PFSK-1 (cell line): ENCODE measurements at regions not wholly inside any gene's neighbourhood (a gene's known extent, or its start where the extent isn't known, plus 50 kb on each side); places are given as distances from the start of the nearest gene placed in this dataset.

ENCODE experiments used
- FOXP2 ChIP-seq: optimal IDR thresholded peaks from 2 replicates; pipeline ENCODE3; 2011; ENCODE audit warnings: borderline replicate concordance, control low read depth, inconsistent platforms; ENCODE audit not compliant: insufficient read depth; ENCODE audit errors: extremely low read length, extremely low read depth
- POLR2AphosphoS5 ChIP-seq: IDR thresholded peaks from 2 replicates; pipeline ENCODE4 v1.6.1; 2012; ENCODE audit warnings: low read depth, mild to moderate bottlenecking, control low read depth, low read length, moderate library complexity
- REST ChIP-seq, 2 experiments: IDR thresholded peaks; 2 replicates each; pipeline versions ENCODE4 v1.6.1 to v1.8.0; 2011 to 2012; ENCODE audit warnings: low read depth in 2 of 2, low read length in 2 of 2, control low read depth in 1 of 2, inconsistent platforms in 1 of 2, mild to moderate bottlenecking in 1 of 2, moderate library complexity in 1 of 2; ENCODE audit not compliant: insufficient read depth in 1 of 2
- SIN3A ChIP-seq: IDR thresholded peaks from 2 replicates; pipeline ENCODE4 v1.6.1; 2012; ENCODE audit warnings: mild to moderate bottlenecking, low read length, moderate library complexity, borderline replicate concordance; ENCODE audit not compliant: insufficient read depth
- TAF1 ChIP-seq: IDR thresholded peaks from 2 replicates; pipeline ENCODE4 v1.6.1; 2012; ENCODE audit warnings: low read length, control low read depth, borderline replicate concordance; ENCODE audit not compliant: insufficient read depth

- TF ChIP-seq FOXP2 = no peak
- TF ChIP-seq REST (IDR thresholded peaks at IDR 0.05; ENCODE audit: insufficient read depth in 1 of 2, low read depth in 2 of 2, low read length in 2 of 2) = no peak
- TF ChIP-seq SIN3A = no peak
- no peak for TF ChIP-seq TAF1
- no peak for TF ChIP-seq POLR2AphosphoS5
These were observed 131.3 kb upstream of the ZEB1 start for GRCh38 chr10:31187607-31188210.

GRCh38 chr10:31188792-31189406, 130.1 kb upstream of the ZEB1 start:
- no peak for TF ChIP-seq REST (IDR thresholded peaks at IDR 0.05; ENCODE audit: insufficient read depth in 1 of 2, low read depth in 2 of 2, low read length in 2 of 2)
- no peak for TF ChIP-seq SIN3A
- no peak for TF ChIP-seq POLR2AphosphoS5
- no peak for TF ChIP-seq TAF1
- TF ChIP-seq FOXP2 = no peak

GRCh38 chr10:31190488-31190887, 128.5 kb upstream of the ZEB1 start:
- TF ChIP-seq REST (IDR thresholded peaks at IDR 0.05; ENCODE audit: insufficient read depth in 1 of 2, low read depth in 2 of 2, low read length in 2 of 2) (no peak), TAF1 (no peak), POLR2AphosphoS5 (no peak), FOXP2 (no peak), SIN3A (no peak)

- no peak for TF ChIP-seq SIN3A
These were observed 126.5 kb upstream of the ZEB1 start for GRCh38 chr10:31192475-31192874.

GRCh38 chr10:31194986-31195385, 124.0 kb upstream of the ZEB1 start:
- TF ChIP-seq FOXP2 (peak; percentile 51), SIN3A (no peak), TAF1 (no peak), POLR2AphosphoS5 (no peak), REST (IDR thresholded peaks at IDR 0.05; ENCODE audit: insufficient read depth in 1 of 2, low read depth in 2 of 2, low read length in 2 of 2) (no peak)
